ENCODE measurements at regions not wholly inside any gene's neighbourhood (a gene's known extent, or its start where the extent isn't known, plus 50 kb on each side); places are given as distances from the start of the nearest gene placed in this dataset.

DNA sequence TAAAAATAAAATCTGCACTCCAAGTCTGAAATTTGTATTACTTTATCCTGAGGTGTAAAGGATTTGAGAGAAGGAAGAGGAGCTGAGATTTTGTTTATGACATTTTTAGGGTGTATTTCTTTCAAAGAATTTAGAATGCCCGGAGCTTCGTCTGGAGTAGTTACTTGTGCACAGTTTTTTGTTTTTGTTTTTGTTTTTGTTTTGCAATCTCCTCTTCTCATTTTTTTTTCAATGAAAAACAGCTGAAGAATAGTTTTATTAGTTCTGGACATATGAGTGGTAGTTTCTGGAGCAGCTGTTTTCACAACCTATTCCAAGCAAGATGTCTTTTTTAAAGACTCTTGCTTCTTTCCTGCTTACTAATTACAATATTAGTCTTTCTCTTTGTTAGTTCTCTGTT is 408.2 kb upstream of the PTGER4 start:
- TF ChIP-seq, protein P1, sequence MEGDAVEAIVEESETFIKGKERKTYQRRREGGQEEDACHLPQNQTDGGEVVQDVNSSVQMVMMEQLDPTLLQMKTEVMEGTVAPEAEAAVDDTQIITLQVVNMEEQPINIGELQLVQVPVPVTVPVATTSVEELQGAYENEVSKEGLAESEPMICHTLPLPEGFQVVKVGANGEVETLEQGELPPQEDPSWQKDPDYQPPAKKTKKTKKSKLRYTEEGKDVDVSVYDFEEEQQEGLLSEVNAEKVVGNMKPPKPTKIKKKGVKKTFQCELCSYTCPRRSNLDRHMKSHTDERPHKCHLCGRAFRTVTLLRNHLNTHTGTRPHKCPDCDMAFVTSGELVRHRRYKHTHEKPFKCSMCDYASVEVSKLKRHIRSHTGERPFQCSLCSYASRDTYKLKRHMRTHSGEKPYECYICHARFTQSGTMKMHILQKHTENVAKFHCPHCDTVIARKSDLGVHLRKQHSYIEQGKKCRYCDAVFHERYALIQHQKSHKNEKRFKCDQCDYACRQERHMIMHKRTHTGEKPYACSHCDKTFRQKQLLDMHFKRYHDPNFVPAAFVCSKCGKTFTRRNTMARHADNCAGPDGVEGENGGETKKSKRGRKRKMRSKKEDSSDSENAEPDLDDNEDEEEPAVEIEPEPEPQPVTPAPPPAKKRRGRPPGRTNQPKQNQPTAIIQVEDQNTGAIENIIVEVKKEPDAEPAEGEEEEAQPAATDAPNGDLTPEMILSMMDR (conservative IDR thresholded peaks at IDR 0.05; ENCODE audit: low read length): no peak
- no peak for TF ChIP-seq EZH2phosphoT487 (IDR thresholded peaks at IDR 0.05; ENCODE audit: borderline replicate concordance)

All from Loucy (cell line).